Heart right ventricle (tissue), 16 donors: ENCODE measurements at regions not wholly inside any gene's neighbourhood (a gene's known extent, or its start where the extent isn't known, plus 50 kb on each side); places are given as distances from the start of the nearest gene placed in this dataset.

Source experiments
- ATAC-seq, 8 donors: fragments of 200-7000 bp; cut with Tn5 transposase; one replicate each; pipeline ENCODE4 v1.9.1; 2020; ENCODE audit warnings: mild to moderate bottlenecking in 8 of 8, moderate library complexity in 8 of 8, moderate number of reproducible peaks in 1 of 8
- DNase-seq, 2 donors: peaks; one replicate each; pipeline ENCODE4 v3.0.0-alpha.2; 2020
- H3K27ac ChIP-seq, 10 donors: fragments of 200-600 bp; sonication (generic) in 2 of 10; one replicate each; pipeline versions ENCODE4 v1.5.0 to v1.8.0; 2020 to 2022; ENCODE audit warnings: mild to moderate bottlenecking in 3 of 10
- H3K27me3 ChIP-seq, 7 donors: fragments of 200-600 bp; one replicate each; pipeline ENCODE4 v1.8.0; 2021 to 2022; ENCODE audit warnings: mild to moderate bottlenecking in 2 of 7
- H3K36me3 ChIP-seq, 9 donors: fragments of 200-600 bp; sonication (generic) in 1 of 9; one replicate each; pipeline versions ENCODE4 v1.5.0 to v1.8.0; 2020 to 2022; ENCODE audit warnings: mild to moderate bottlenecking in 2 of 9
- H3K4me1 ChIP-seq, 9 donors: fragments of 200-600 bp; sonication (generic) in 1 of 9; one replicate each; pipeline versions ENCODE4 v1.5.0 to v1.8.0; 2020 to 2022; ENCODE audit warnings: mild to moderate bottlenecking in 4 of 9
- H3K4me3 ChIP-seq, 10 donors: fragments of 200-600 bp; sonication (generic) in 2 of 10; one replicate each; pipeline versions ENCODE4 v1.5.0 to v1.8.0; 2020 to 2022; ENCODE audit warnings: mild to moderate bottlenecking in 7 of 10, moderate library complexity in 2 of 10
- H3K9me3 ChIP-seq, 11 donors: fragments of 200-600 bp in 10 of 11; sonication (generic) in 2 of 11; one replicate each; pipeline versions ENCODE4 v1.5.0 to v1.8.0; 2013 to 2022; ENCODE audit warnings: mild to moderate bottlenecking in 2 of 11, control low read depth in 1 of 11, moderate library complexity in 1 of 11
- CTCF ChIP-seq, 9 donors: fragments of 200-600 bp; sonication (generic) in 2 of 9; IDR thresholded peaks; one replicate each; pipeline versions ENCODE4 v1.5.0 to v1.8.0; 2021 to 2022; ENCODE audit warnings: antibody characterized with exemption in 9 of 9, mild to moderate bottlenecking in 5 of 9, moderate library complexity in 1 of 9
- WGBS, 2 donors: extraction: QIAGEN DNeasy Blood & Tissue Kit; methylation state at CpG; one replicate each; pipeline ENCODE4 v1.1.7; 2013; ENCODE audit warnings: inconsistent platforms in 1 of 2; 5-methylcytosine and 5-hydroxymethylcytosine counted together
- intact Hi-C, 10 donors: fragments of 100-400 bp; cut with DNase I; formaldehyde crosslinking; loops; one replicate each; pipeline versions ENCODE4 v1.11.1 to v1.14.2; 2022
- donor health status: Arrhythmogenic right ventricular cardiomyopathy.
- donor health status: ischemic (EF 13 %, LVEDD 7.1; RV severe dilation, severe dysfunction).
- donor health status: healthy with polysubstance abuse.
- donor health status: DM: no; HTN: yes; CAD: no.
- donor health status: DM: no; HTN: no; CAD: no.
- donor health status: ischemic (EF 25% LVEDD 6.9; RV normal size, moderate dysfunction).
- donor health status: ischemic (EF 25% LVEDD 5.7; RV mildly dilated, moderate dysfunction).
- donor health status: healthy.
- donor health status: DM: yes; HTN: yes; CAD: no.
- donor health status: Ischemic cardiomyopathy.
- donor health status: ischemic (EF 35%, LVEDD 5.7; RV mildly dilated, moderate dysfunction).
- donor health status: nonischemic (EF 11% LVEDD 7.7; RV severe dilation, severe dysfunction).
- donor health status: DM: yes; HTN: yes; CAD: no.
- donor health status: PGD.
- donor health status: ischemic (EF 29% LVEDD 5.4; RV normal size, mild dysfunction).
- donor health status: nonischemic (EF 23%, LVEDD 6.1; RV moderate dilation, normal function).

GRCh38 chr14:26213846-26214575 lies 383.8 kb downstream of the NOVA1 start:
- Histone ChIP-seq H3K4me1 (no peaks in the 10 kb centered on the region), H3K27me3 (no peaks in the 10 kb centered on the region), H3K36me3 (no peaks in the 10 kb centered on the region), H3K9me3 (no peaks in the 10 kb centered on the region), H3K27ac (no peak overlapping the region), H3K4me3 (no peak overlapping the region)
- ATAC-seq, result no peak
- DNase-seq, result no peak
- WGBS, 2 donors, result 79 to 87% methylated on average over 1 of the region's 1 CpG
- TF ChIP-seq CTCF (IDR thresholded peaks at IDR 0.05), result no peak
- intact Hi-C loops, result no loop called here

DNA sequence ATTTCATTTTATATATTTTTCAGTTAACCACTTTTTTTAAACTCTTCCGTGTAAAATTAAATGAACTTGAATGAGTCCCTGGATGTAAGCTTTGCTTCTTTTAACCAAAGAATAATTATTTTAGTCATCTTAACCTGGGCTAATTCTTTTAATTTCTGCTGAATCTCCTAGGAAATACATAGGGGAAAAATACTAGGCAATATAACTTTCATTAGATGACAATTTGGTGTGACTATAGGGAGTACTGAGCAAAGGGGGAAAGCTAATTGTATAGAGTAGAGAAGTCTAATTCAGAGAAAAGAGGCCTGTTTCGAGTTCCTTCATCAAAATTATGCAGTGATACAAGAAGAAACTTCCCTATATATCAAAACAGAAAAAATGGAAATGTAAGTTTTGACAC lies 388.1 kb downstream of the NOVA1 start:
- Histone ChIP-seq H3K27ac (no peak overlapping the region), H3K36me3 (no peaks in the 10 kb centered on the region), H3K4me1 (peaks cover 0 to 7% (median 0%) of the 10 kb centered on the region in 9 donors), H3K9me3 (no peaks in the 10 kb centered on the region), H3K27me3 (peaks cover 0 to 26% (median 24%) of the 10 kb centered on the region in 7 donors), H3K4me3 (no peak overlapping the region)
- DNase-seq (no peak), ATAC-seq (no peak)
- 80 to 89% methylated on average over 2 of the region's 2 CpGs for WGBS, 2 donors
- intact Hi-C loops, result no loop called here
- TF ChIP-seq CTCF (IDR thresholded peaks at IDR 0.05), result no peak

DNA sequence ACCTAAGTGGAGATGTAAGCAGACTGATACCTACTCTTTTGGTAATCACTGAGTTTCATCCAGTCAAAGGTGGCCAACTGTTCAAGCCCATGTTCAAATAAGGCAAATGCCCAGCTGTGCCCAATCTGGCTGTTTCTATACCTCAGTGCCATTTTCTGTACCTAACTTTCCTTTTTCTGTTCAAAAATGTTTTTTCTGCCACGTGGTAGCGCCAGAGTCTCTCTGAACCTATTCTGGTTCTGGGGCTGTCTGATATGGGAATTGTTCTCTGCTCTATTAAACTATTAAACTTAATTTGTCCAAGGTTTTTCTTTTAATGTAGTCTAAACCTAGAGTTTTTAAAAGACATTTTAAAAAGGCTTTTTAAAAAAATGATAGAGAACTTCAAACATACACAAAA lies 391.2 kb downstream of the NOVA1 start:
- Histone ChIP-seq H3K27ac (no peak overlapping the region), H3K4me1 (peaks cover 0 to 10% (median 0%) of the 10 kb centered on the region in 9 donors), H3K27me3 (peaks cover 0 to 38% (median 27%) of the 10 kb centered on the region in 7 donors), H3K36me3 (no peaks in the 10 kb centered on the region), H3K9me3 (no peaks in the 10 kb centered on the region), H3K4me3 (no peak overlapping the region)
- ATAC-seq, result no peak
- no peak for DNase-seq
- WGBS, 2 donors, result 73 to 75% methylated on average over 2 of the region's 2 CpGs
- intact Hi-C loops, result no loop called here
- no peak for TF ChIP-seq CTCF (IDR thresholded peaks at IDR 0.05)

DNA sequence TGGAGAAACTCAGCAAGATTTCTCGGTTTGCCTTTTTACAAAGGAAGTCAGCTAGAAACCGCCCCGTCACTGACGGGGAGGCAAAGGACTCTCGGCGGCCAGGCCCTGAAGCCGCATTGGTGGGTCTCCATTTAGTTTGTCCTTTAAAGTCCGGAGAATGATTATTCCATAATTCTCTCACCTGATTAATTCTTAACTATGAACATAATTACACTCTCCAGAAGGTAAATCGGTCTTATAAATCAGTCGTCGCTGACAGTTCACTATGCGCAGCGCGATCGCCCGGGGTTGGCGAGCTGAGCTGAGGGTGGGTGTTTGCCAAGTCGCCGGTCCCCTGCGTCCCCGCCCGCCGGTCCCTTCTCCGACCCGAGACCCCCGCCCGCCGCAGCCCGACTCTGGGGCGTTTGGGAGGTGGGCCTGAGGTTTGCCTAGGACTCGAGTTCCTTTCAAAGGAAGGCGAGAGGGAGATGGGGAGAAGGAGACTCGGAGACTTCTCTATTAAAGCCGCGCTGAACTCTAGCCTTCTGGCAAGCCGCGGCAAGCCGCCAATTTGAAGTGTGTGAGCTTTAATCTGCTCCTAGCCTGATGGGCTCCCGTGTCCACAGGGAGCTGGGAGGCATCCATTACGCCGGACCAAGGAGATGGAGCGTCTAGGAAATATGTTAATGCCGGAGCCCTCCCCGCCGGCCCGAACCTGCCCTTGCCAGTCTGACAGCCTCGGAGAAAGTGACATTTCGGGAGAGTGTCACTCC lies 392.9 kb downstream of the NOVA1 start:
- WGBS, 2 donors, result 3 to 4% methylated on average over 48 of the region's 48 CpGs
- peak; percentile 5 to 24 for DNase-seq
- peaks cover 0 to 10% (median 0%) of the 10 kb centered on the region in 9 donors for H3K4me1 ChIP-seq
- TF ChIP-seq CTCF (IDR thresholded peaks at IDR 0.05), result no peak
- intact Hi-C loops, result no loop called here
- ATAC-seq, result peak in 5 of 8 donors; percentile 24 to 57 (median 25)
- H3K27me3 ChIP-seq, result peaks cover 0 to 38% (median 27%) of the 10 kb centered on the region in 7 donors
- no peak overlapping the region for H3K27ac ChIP-seq
- no peaks in the 10 kb centered on the region for H3K9me3 ChIP-seq
- peak overlapping the region; percentile 10 to 54 (median 42) for H3K4me3 ChIP-seq
- H3K36me3 ChIP-seq, result no peaks in the 10 kb centered on the region
